ENCODE measurements at regions not wholly inside any gene's neighbourhood (a gene's known extent, or its start where the extent isn't known, plus 50 kb on each side); places are given as distances from the start of the nearest gene placed in this dataset.

- intact Hi-C loops (cut with DNase I) = no loop called here
- Histone ChIP-seq H3K27ac (no peak overlapping the region), H3K4me1 (no peaks in the 10 kb centered on the region), H3K4me3 (no peak overlapping the region), H3K9me3 (no peaks in the 10 kb centered on the region), H3K36me3 (ENCODE audit: insufficient read depth in 1 of 2, low read depth in 1 of 2) (no peaks in the 10 kb centered on the region), H3K27me3 (ENCODE audit: insufficient read depth in 3 of 3, low read length in 2 of 3) (no peaks in the 10 kb centered on the region)
- ATAC-seq = no peak
- TF ChIP-seq, protein P1, sequence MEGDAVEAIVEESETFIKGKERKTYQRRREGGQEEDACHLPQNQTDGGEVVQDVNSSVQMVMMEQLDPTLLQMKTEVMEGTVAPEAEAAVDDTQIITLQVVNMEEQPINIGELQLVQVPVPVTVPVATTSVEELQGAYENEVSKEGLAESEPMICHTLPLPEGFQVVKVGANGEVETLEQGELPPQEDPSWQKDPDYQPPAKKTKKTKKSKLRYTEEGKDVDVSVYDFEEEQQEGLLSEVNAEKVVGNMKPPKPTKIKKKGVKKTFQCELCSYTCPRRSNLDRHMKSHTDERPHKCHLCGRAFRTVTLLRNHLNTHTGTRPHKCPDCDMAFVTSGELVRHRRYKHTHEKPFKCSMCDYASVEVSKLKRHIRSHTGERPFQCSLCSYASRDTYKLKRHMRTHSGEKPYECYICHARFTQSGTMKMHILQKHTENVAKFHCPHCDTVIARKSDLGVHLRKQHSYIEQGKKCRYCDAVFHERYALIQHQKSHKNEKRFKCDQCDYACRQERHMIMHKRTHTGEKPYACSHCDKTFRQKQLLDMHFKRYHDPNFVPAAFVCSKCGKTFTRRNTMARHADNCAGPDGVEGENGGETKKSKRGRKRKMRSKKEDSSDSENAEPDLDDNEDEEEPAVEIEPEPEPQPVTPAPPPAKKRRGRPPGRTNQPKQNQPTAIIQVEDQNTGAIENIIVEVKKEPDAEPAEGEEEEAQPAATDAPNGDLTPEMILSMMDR (IDR thresholded peaks at IDR 0.05) = no peak
- no peak for DNase-seq
Observed at GRCh38 chr3:176426371-176426770, 770.9 kb downstream of the TBL1XR1 start.

- H3K27me3 ChIP-seq (ENCODE audit: insufficient read depth in 3 of 3, low read length in 2 of 3) = no peaks in the 10 kb centered on the region
- H3K27ac ChIP-seq = no peak overlapping the region
- intact Hi-C loops (cut with DNase I) = no loop called here
- TF ChIP-seq, protein P1 (IDR thresholded peaks at IDR 0.05) = no peak
- no peak for DNase-seq
- H3K4me3 ChIP-seq = no peak overlapping the region
- H3K9me3 ChIP-seq = no peaks in the 10 kb centered on the region
- no peaks in the 10 kb centered on the region for H3K36me3 ChIP-seq (ENCODE audit: insufficient read depth in 1 of 2, low read depth in 1 of 2)
- WGBS, 3 donors = 76 to 82% (median 81%) methylated on average over 3 of the region's 3 CpGs
- H3K4me1 ChIP-seq = no peaks in the 10 kb centered on the region
- ATAC-seq = no peak
Observed at GRCh38 chr3:176416870-176417269, 780.4 kb downstream of the TBL1XR1 start.

DNA sequence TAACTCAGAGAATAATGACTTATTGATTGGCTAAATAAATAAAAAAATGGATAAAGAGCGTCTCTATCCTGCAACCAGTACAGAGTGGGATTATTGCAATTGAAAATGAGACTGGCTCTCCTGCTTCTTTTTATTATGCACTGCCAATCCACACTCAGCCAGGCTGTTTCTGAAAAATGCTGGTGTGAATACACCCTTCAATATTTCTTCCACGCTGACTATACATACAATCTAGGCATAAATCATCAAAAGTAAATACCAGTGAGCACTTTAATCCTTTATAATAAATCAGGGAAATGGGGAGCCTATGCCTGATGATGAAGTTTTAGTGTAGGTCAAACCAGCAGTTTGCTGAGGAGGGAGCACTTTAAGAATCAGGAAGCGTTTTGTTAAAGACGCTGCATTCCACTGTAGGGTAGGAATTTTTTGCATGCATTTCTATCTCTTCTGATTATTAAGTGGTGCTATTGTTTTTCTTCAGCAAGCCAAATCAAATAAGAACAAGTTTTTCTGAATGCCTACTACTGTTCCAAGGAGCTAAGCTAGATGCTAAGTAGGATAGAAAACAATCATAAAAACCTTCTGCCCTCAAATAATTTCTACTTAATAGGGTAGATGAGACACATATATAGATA, 781.5 kb downstream of the TBL1XR1 start:
- Histone ChIP-seq H3K9me3 (no peaks in the 10 kb centered on the region), H3K4me3 (no peak overlapping the region), H3K4me1 (no peaks in the 10 kb centered on the region), H3K27me3 (ENCODE audit: insufficient read depth in 3 of 3, low read length in 2 of 3) (no peaks in the 10 kb centered on the region), H3K36me3 (ENCODE audit: insufficient read depth in 1 of 2, low read depth in 1 of 2) (no peaks in the 10 kb centered on the region), H3K27ac (no peak overlapping the region)
- DNase-seq (no peak), ATAC-seq (no peak)
- 46 to 55% (median 48%) methylated on average over 4 of the region's 4 CpGs for WGBS, 3 donors
- TF ChIP-seq, protein P1 (IDR thresholded peaks at IDR 0.05) = no peak
- intact Hi-C loops (cut with DNase I) = no loop called here

DNA sequence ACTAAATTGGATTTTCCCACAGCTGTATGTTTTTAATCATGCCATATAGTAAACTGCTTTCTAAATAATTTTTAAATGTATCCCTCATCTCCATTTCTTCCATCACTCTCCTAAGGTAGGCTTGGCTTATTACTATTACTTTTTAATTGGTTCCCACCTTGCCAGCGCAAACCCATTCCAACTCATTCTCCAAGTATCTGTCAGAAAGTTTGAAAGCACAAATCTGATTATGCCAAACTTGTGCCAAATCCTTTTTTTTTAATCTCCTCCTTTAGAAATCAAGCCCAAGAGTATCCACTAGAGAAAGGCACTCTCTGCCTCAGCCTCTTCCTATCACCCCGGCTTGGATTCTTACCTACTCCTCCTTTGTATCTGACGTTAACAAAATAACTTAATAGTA, 784.5 kb downstream of the TBL1XR1 start:
- no peak for ATAC-seq
- Histone ChIP-seq H3K36me3 (ENCODE audit: insufficient read depth in 1 of 2, low read depth in 1 of 2) (no peaks in the 10 kb centered on the region), H3K4me3 (no peak overlapping the region), H3K27ac (no peak overlapping the region), H3K27me3 (ENCODE audit: insufficient read depth in 3 of 3, low read length in 2 of 3) (no peaks in the 10 kb centered on the region), H3K9me3 (no peaks in the 10 kb centered on the region), H3K4me1 (no peaks in the 10 kb centered on the region)
- no peak for DNase-seq
- WGBS, 3 donors = 73 to 80% (median 77%) methylated on average over 3 of the region's 3 CpGs
- intact Hi-C loops (cut with DNase I) = no loop called here
- TF ChIP-seq, protein P1 (IDR thresholded peaks at IDR 0.05) = no peak

- H3K27ac ChIP-seq = no peak overlapping the region
- no peaks in the 10 kb centered on the region for H3K36me3 ChIP-seq (ENCODE audit: insufficient read depth in 1 of 2, low read depth in 1 of 2)
- intact Hi-C loops (cut with DNase I) = no loop called here
- H3K4me1 ChIP-seq = no peaks in the 10 kb centered on the region
- no peaks in the 10 kb centered on the region for H3K9me3 ChIP-seq
- H3K27me3 ChIP-seq (ENCODE audit: insufficient read depth in 3 of 3, low read length in 2 of 3) = no peaks in the 10 kb centered on the region
- no peak for ATAC-seq
- WGBS, 3 donors = 89 to 97% (median 90%) methylated on average over 1 of the region's 1 CpG
- H3K4me3 ChIP-seq = no peak overlapping the region
- TF ChIP-seq, protein P1 (IDR thresholded peaks at IDR 0.05) = no peak
- DNase-seq = no peak
Observed at GRCh38 chr3:176403531-176403930, 793.8 kb downstream of the TBL1XR1 start.

Data from psoas muscle (tissue), 7 donors.